VCaP (cell line): ENCODE measurements at regions not wholly inside any gene's neighbourhood (a gene's known extent, or its start where the extent isn't known, plus 50 kb on each side); places are given as distances from the start of the nearest gene placed in this dataset.

Experiments
- H3K27ac ChIP-seq: fragments of 450-650 bp; 2 replicates; pipeline ENCODE4 v1.5.1; 2017
- TF ChIP-seq, protein P1 (sequence below): fragments of 450-650 bp; conservative IDR thresholded peaks from 2 replicates; pipeline ENCODE4 v1.5.1; 2017; ENCODE audit warnings: mild to moderate bottlenecking, moderate library complexity

GRCh38 chr6:153817173-153817572 is 221.9 kb upstream of the OPRM1 start:
- TF ChIP-seq, protein P1, sequence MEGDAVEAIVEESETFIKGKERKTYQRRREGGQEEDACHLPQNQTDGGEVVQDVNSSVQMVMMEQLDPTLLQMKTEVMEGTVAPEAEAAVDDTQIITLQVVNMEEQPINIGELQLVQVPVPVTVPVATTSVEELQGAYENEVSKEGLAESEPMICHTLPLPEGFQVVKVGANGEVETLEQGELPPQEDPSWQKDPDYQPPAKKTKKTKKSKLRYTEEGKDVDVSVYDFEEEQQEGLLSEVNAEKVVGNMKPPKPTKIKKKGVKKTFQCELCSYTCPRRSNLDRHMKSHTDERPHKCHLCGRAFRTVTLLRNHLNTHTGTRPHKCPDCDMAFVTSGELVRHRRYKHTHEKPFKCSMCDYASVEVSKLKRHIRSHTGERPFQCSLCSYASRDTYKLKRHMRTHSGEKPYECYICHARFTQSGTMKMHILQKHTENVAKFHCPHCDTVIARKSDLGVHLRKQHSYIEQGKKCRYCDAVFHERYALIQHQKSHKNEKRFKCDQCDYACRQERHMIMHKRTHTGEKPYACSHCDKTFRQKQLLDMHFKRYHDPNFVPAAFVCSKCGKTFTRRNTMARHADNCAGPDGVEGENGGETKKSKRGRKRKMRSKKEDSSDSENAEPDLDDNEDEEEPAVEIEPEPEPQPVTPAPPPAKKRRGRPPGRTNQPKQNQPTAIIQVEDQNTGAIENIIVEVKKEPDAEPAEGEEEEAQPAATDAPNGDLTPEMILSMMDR, result no peak
- no peak overlapping the region for H3K27ac ChIP-seq

DNA sequence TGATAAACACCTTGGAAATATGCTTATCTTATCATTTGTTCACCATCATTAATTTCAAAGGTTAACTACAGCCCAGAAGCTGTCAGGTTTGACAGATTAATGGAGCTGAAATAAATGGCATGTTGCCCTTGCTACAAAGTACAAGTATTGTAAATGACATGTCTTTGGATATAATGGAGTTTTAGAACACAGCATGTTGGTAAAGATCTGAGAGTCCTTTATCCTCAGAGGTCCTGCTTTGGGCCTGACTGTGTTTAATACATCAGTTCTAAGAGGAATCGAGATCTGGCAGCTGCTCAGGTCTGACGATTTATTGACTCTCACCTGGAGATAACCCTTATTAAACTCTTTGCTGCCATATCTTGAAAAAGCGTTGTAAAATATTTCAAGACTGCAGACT is 222.7 kb upstream of the OPRM1 start:
- TF ChIP-seq, protein P1, result no peak
- no peak overlapping the region; the same call in 1 of the 2 replicates for H3K27ac ChIP-seq

GRCh38 chr6:153814136-153814535 is 224.9 kb upstream of the OPRM1 start:
- TF ChIP-seq, protein P1, result no peak

DNA sequence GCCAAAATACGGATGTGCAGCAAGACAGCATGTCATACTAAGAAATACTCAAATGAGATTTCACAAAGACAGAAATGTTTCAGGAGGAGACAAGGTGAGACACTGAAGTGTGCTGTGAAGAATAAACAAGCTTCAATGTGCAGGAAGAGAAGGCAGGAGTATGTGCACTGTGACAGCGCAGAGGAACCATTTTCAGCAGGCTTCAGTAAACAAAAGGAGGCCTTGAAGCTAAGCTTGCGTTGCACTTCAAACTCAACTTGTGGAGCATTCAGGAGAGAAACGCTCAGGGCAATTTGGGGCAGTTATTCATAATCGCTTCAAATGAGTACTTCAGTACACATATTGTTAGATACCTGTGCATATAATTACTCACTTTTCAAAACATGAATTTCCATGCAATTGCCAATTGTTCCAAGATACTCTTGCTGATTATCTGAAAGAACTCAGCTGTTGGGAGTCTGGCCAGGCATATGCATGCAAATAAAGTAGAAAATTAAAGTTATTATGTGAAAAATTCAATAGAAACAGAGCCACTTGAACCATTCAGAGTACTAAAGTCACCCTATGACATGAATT is 234.2 kb upstream of the OPRM1 start:
- TF ChIP-seq, protein P1, result no peak
- H3K27ac ChIP-seq, result no peak overlapping the region

More at GRCh38 chr6:153814136-153814535, 224.9 kb upstream of the OPRM1 start:
- no peak overlapping the region for H3K27ac ChIP-seq

DNA sequence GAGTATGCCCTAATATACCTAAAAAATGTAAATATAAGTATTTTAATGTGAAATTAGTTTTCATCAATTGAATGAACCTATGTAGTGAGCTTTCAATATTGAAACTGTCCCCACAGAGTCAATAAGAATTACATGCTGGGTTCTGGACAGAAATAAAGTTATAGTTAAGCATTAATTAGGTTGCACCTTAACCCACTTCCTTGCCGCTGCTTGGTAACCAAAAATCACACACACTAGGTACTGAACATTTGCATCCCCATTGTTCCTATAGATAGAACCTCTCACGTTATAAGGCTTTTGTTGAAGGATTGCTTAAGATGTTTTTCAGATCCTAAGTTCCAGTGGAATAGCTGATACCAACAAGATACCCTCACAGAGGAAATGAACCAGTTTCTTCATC is 237.1 kb upstream of the OPRM1 start:
- TF ChIP-seq, protein P1, result no peak
- no peak overlapping the region for H3K27ac ChIP-seq

DNA sequence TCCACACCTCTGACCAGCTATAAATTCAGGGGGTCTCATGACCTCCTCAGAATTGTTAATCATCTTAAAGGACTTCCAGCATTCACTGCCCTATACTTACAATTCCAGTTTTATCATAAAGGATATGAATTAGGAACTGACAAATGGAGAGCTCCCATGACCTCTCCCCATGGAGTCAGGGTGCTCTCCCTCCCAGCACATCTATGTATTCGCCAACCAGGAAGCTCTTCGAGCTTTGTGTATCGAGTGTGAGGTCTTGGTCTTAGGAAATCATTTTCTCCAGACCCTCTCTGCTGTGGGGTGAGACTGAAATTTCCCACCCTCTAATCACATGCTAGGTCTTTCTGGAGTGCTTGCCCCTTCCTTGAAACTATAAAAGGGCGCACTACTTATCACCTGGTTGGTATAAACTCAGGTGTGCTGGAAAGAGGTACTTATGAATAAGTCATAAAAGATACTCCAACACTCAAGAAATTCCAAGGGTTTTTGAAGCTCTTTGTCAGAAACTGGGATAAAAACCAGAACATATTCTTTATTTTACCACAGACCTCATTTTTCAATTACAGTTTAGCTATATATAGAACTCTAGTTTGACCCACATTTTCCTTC is 238.4 kb upstream of the OPRM1 start:
- no peak overlapping the region for H3K27ac ChIP-seq
- TF ChIP-seq, protein P1, result no peak

GRCh38 chr6:153790876-153791473 is 248.1 kb upstream of the OPRM1 start:
- TF ChIP-seq, protein P1, result peak; percentile 57

More at GRCh38 chr6:153790876-153791473, 248.1 kb upstream of the OPRM1 start:
- H3K27ac ChIP-seq, result no peak overlapping the region
